ENCODE measurements at regions not wholly inside any gene's neighbourhood (a gene's known extent, or its start where the extent isn't known, plus 50 kb on each side); places are given as distances from the start of the nearest gene placed in this dataset.

- no peak for TF ChIP-seq CTCF (IDR thresholded peaks at IDR 0.05)
- no peak for TF ChIP-seq EP300 (IDR thresholded peaks at IDR 0.05)
- no peak for TF ChIP-seq POLR2A (IDR thresholded peaks at IDR 0.05; ENCODE audit: low read depth)
These were observed 1698.4 kb upstream of the SLC10A2 start for GRCh38 chr13:104764600-104764999.

All from esophagus muscularis mucosa (tissue), 4 donors.